Adipocyte (in vitro differentiated cells): ENCODE measurements at regions not wholly inside any gene's neighbourhood (a gene's known extent, or its start where the extent isn't known, plus 50 kb on each side); places are given as distances from the start of the nearest gene placed in this dataset.

Source experiments
- DNase-seq: peaks from one replicate; pipeline ENCODE4 v3.0.0-alpha.2; 2015; ENCODE audit warnings: low read depth
- H3K27me3 ChIP-seq: replicated peaks from 2 replicates; pipeline ENCODE4 v1.7.0; 2013; ENCODE audit warnings: mild to moderate bottlenecking, low read length, moderate library complexity; ENCODE audit not compliant: control insufficient read depth, insufficient read depth
- H3K36me3 ChIP-seq: 2 replicates; pipeline ENCODE4 v1.7.0; 2013; ENCODE audit warnings: low read length, mild to moderate bottlenecking, moderate library complexity; ENCODE audit not compliant: control insufficient read depth, insufficient read depth, severe bottlenecking
- H3K4me1 ChIP-seq: 2 replicates; pipeline ENCODE4 v1.7.0; 2013; ENCODE audit warnings: mild to moderate bottlenecking, low read length, moderate library complexity; ENCODE audit not compliant: control insufficient read depth, insufficient read depth
- H3K4me3 ChIP-seq: 2 replicates; pipeline ENCODE4 v1.7.0; 2013; ENCODE audit warnings: mild to moderate bottlenecking, low read length, moderate library complexity
- H3K9ac ChIP-seq: 2 replicates; pipeline ENCODE4 v1.7.0; 2013; ENCODE audit warnings: mild to moderate bottlenecking, low read length, moderate library complexity
- H3K9me3 ChIP-seq: 2 replicates; pipeline ENCODE4 v1.7.0; 2013; ENCODE audit warnings: mild to moderate bottlenecking, low read length, moderate library complexity; ENCODE audit not compliant: control insufficient read depth

- no peaks in the 10 kb centered on the region for H3K36me3 ChIP-seq
- no peak overlapping the region for H3K4me3 ChIP-seq
- no peak for DNase-seq
- peaks cover 5% of the 10 kb centered on the region for H3K27me3 ChIP-seq
- no peaks in the 10 kb centered on the region for H3K4me1 ChIP-seq
- H3K9ac ChIP-seq: no peak overlapping the region
- H3K9me3 ChIP-seq: peaks cover 17% of the 10 kb centered on the region
These were observed 58.9 kb downstream of the TFDP3 start for GRCh38 chrX:133159205-133159604.

- H3K36me3 ChIP-seq: no peaks in the 10 kb centered on the region
- DNase-seq: peak; percentile 57
- H3K4me1 ChIP-seq: no peaks in the 10 kb centered on the region
- no peak overlapping the region for H3K9ac ChIP-seq
- H3K4me3 ChIP-seq: no peak overlapping the region
- H3K9me3 ChIP-seq: peaks cover 18% of the 10 kb centered on the region
- peaks cover 13% of the 10 kb centered on the region for H3K27me3 ChIP-seq
These were observed 54.4 kb upstream of the USP26 start for GRCh38 chrX:133151336-133151735.

GRCh38 chrX:133150730-133151129 lies 53.8 kb upstream of the USP26 start:
- H3K4me3 ChIP-seq: no peak overlapping the region
- peaks cover 18% of the 10 kb centered on the region for H3K27me3 ChIP-seq
- no peaks in the 10 kb centered on the region for H3K36me3 ChIP-seq
- H3K4me1 ChIP-seq: no peaks in the 10 kb centered on the region
- no peak for DNase-seq
- H3K9me3 ChIP-seq: peaks cover 18% of the 10 kb centered on the region
- no peak overlapping the region for H3K9ac ChIP-seq
